HG03378 (cell line): ENCODE measurements at regions not wholly inside any gene's neighbourhood (a gene's known extent, or its start where the extent isn't known, plus 50 kb on each side); places are given as distances from the start of the nearest gene placed in this dataset.
"Not testable (repeated sequence)": the region's sequence is repeated elsewhere in the genome, so short reads cannot be mapped to it uniquely, and the experiment has no call there.

Experiments used
- ATAC-seq: cut with Tn5 transposase; IDR thresholded peaks from one replicate; pipeline ENCODE4 v1.9.1; 2021; ENCODE audit warnings: mild to moderate bottlenecking, moderate library complexity; ENCODE audit not compliant: unreplicated experiment

GRCh38 chr2:166744117-166744516, 144.2 kb upstream of the XIRP2 start:
- ATAC-seq = not testable (repeated sequence)

GRCh38 chr2:166743482-166743881, 144.8 kb upstream of the XIRP2 start:
- not testable (repeated sequence) for ATAC-seq

GRCh38 chr2:166727095-166727494, 161.2 kb upstream of the XIRP2 start:
- ATAC-seq = peak; percentile 100

GRCh38 chr2:166725927-166726924, 162.1 kb upstream of the XIRP2 start:
- no peak for ATAC-seq

GRCh38 chr2:166716968-166717367, 171.3 kb upstream of the XIRP2 start:
- ATAC-seq = no peak

- ATAC-seq = no peak
These were observed 188.2 kb upstream of the XIRP2 start for GRCh38 chr2:166700079-166700478.

GRCh38 chr2:166695154-166695553, 193.1 kb upstream of the XIRP2 start:
- ATAC-seq = no peak

GRCh38 chr2:166686057-166686456, 192.0 kb upstream of the SCN7A start:
- ATAC-seq = not testable (repeated sequence)

GRCh38 chr2:166677996-166678395, 183.9 kb upstream of the SCN7A start:
- no peak for ATAC-seq

GRCh38 chr2:166676716-166677115, 182.7 kb upstream of the SCN7A start:
- ATAC-seq = no peak

- no peak for ATAC-seq
These were observed 181.5 kb upstream of the SCN7A start for GRCh38 chr2:166675553-166675952.

GRCh38 chr2:166673986-166674385, 179.9 kb upstream of the SCN7A start:
- ATAC-seq = no peak

- no peak for ATAC-seq
These were observed 177.8 kb upstream of the SCN7A start for GRCh38 chr2:166671801-166672200.

- no peak for ATAC-seq
These were observed 177.2 kb upstream of the SCN7A start for GRCh38 chr2:166671235-166671634.

GRCh38 chr2:166665991-166666940, 172.2 kb upstream of the SCN7A start:
- ATAC-seq = no peak

GRCh38 chr2:166661824-166662223, 167.8 kb upstream of the SCN7A start:
- no peak for ATAC-seq

- ATAC-seq = no peak
These were observed 167.3 kb upstream of the SCN7A start for GRCh38 chr2:166661391-166661790.

GRCh38 chr2:166658901-166659300, 164.9 kb upstream of the SCN7A start:
- no peak for ATAC-seq

- no peak for ATAC-seq
These were observed 159.2 kb upstream of the SCN7A start for GRCh38 chr2:166653185-166653813.

GRCh38 chr2:166651991-166652390, 157.9 kb upstream of the SCN7A start:
- ATAC-seq = no peak
